GM12878 (cell line): ENCODE measurements at regions not wholly inside any gene's neighbourhood (a gene's known extent, or its start where the extent isn't known, plus 50 kb on each side); places are given as distances from the start of the nearest gene placed in this dataset.

Experiments used
- ATAC-seq: fragments of 200-7000 bp; cut with Tn5 transposase; 3 replicates; pipeline ENCODE4 v1.9.1; 2020; ENCODE audit warnings: mild to moderate bottlenecking, moderate library complexity
- BruUV-seq: library from RNA; stranded (reverse); fragments of 400-500 nt; replicated peaks from 2 replicates; lab custom pipeline; 2021; lab: Mats Ljungman, UMichigan
- CTCF ChIA-PET: fragments of 300-600 bp; sonication (Branson Sonifier 250); formaldehyde crosslinking; extraction: SDS; loops from one replicate; lab custom pipeline; 2021; ENCODE audit warnings: inconsistent platforms; lab: Yijun Ruan, JAX
- POLR2A ChIA-PET: fragments of 350-600 bp; formaldehyde crosslinking; extraction: SDS; loops from one replicate; lab custom pipeline; 2021; ENCODE audit warnings: inconsistent platforms; lab: Charles Lee
- RAD21 ChIA-PET: fragments of 300-600 bp; sonication (Branson Sonifier 250); formaldehyde crosslinking; loops from one replicate; lab custom pipeline; 2023; ENCODE audit warnings: antibody characterized with exemption; ENCODE audit not compliant: unreplicated experiment; lab: Charles Lee
- SMC1A ChIA-PET: fragments of 300-600 bp; sonication (Branson Sonifier 250); formaldehyde crosslinking; loops from one replicate; lab custom pipeline; 2023; ENCODE audit not compliant: unreplicated experiment, uncharacterized antibody; lab: Charles Lee
- DNase-seq: peaks from one replicate; pipeline ENCODE4 v3.0.0-alpha.2; 2011; ENCODE audit warnings: low read depth, low spot score
- FAIRE-seq: peaks from 3 replicates; lab custom pipeline; 2011; peaks lifted over from hg19 to GRCh38; lab: Jason Lieb, UNC
- H2AFZ ChIP-seq: 2 replicates; pipeline ENCODE4 v1.6.0; 2011; ENCODE audit warnings: low read depth, low read length, control low read depth; ENCODE audit not compliant: control insufficient read depth
- H3K27ac ChIP-seq: 2 replicates; pipeline ENCODE4 v1.5.1; 2011; ENCODE audit warnings: control low read depth; ENCODE audit not compliant: control insufficient read depth, insufficient read depth
- H3K27me3 ChIP-seq, 2 experiments: replicated peaks in 1 of 2; 2 replicates each; pipeline versions ENCODE4 v1.6.0 to v1.6.1; 2011; ENCODE audit warnings: low read length in 1 of 2; ENCODE audit not compliant: control insufficient read depth in 2 of 2, insufficient read depth in 2 of 2
- H3K36me3 ChIP-seq, 2 experiments: 2 replicates each; pipeline ENCODE4 v1.5.1; 2011; ENCODE audit warnings: low read length in 1 of 2; ENCODE audit not compliant: control insufficient read depth in 2 of 2, insufficient read depth in 2 of 2
- H3K4me1 ChIP-seq: 2 replicates; pipeline ENCODE4 v1.6.1; 2011; ENCODE audit warnings: mild to moderate bottlenecking, low read length, moderate library complexity, mixed read lengths; ENCODE audit not compliant: control insufficient read depth, insufficient read depth
- H3K4me2 ChIP-seq: 2 replicates; pipeline ENCODE4 v1.6.0; 2011; ENCODE audit warnings: control low read depth; ENCODE audit not compliant: control insufficient read depth, insufficient read depth
- H3K4me3 ChIP-seq: fragments of 200-600 bp; sonication (generic); 2 replicates; pipeline ENCODE4 v1.5.1; 2016
- H3K79me2 ChIP-seq: 2 replicates; pipeline ENCODE4 v1.6.0; 2011; ENCODE audit warnings: low read length; ENCODE audit not compliant: control insufficient read depth, insufficient read depth
- H3K9ac ChIP-seq: 2 replicates; pipeline ENCODE4 v1.8.0; 2011; ENCODE audit warnings: low read length, control low read depth, mixed read lengths; ENCODE audit not compliant: control insufficient read depth, insufficient read depth
- H3K9me3 ChIP-seq: replicated peaks from 3 replicates; pipeline ENCODE4 v1.5.1; 2011; ENCODE audit warnings: mild to moderate bottlenecking, low read length; ENCODE audit not compliant: control insufficient read depth, insufficient read depth
- H4K20me1 ChIP-seq: 2 replicates; pipeline ENCODE4 v1.6.0; 2011; ENCODE audit not compliant: control insufficient read depth, insufficient read depth
- WGBS: methylation state at CpG from one replicate; pipeline ENCODE4 v1.1.6; 2016; ENCODE audit warnings: low lambda C conversion rate; ENCODE audit not compliant: insufficient replicate concordance, insufficient coverage; ENCODE audit errors: missing lambda C conversion rate; 5-methylcytosine and 5-hydroxymethylcytosine counted together
- in situ Hi-C: fragments of 300-500 bp; cut with MboI; formaldehyde crosslinking; loops from 9 replicates; pipeline ENCODE4 v1.14.3; 2018; ENCODE audit warnings: mixed read lengths
- intact Hi-C: fragments of 100-400 bp; cut with micrococcal nuclease; formaldehyde crosslinking; loops from one replicate; pipeline ENCODE4 v1.14.2; 2022; ENCODE audit not compliant: unreplicated experiment
- TF ChIP-seq, protein P1 (sequence below): fragments of 450-650 bp; IDR thresholded peaks from 2 replicates; pipeline ENCODE4 v1.6.1; 2018; ENCODE audit warnings: borderline replicate concordance, mild to moderate bottlenecking; ENCODE audit not compliant: partially characterized antibody
- TF ChIP-seq, protein P2 (sequence below): fragments of 450-650 bp; conservative IDR thresholded peaks from 2 replicates; pipeline ENCODE4 v1.6.1; 2017; ENCODE audit warnings: mild to moderate bottlenecking, moderate library complexity
- TF ChIP-seq, protein P3 (sequence below): IDR thresholded peaks from 2 replicates; pipeline ENCODE4 v1.6.1; 2012; ENCODE audit warnings: mild to moderate bottlenecking, low read depth, low read length

GRCh38 chr22:34099278-34099677 is 179.0 kb upstream of the LARGE1 start (continued):
- TF ChIP-seq, protein P1, sequence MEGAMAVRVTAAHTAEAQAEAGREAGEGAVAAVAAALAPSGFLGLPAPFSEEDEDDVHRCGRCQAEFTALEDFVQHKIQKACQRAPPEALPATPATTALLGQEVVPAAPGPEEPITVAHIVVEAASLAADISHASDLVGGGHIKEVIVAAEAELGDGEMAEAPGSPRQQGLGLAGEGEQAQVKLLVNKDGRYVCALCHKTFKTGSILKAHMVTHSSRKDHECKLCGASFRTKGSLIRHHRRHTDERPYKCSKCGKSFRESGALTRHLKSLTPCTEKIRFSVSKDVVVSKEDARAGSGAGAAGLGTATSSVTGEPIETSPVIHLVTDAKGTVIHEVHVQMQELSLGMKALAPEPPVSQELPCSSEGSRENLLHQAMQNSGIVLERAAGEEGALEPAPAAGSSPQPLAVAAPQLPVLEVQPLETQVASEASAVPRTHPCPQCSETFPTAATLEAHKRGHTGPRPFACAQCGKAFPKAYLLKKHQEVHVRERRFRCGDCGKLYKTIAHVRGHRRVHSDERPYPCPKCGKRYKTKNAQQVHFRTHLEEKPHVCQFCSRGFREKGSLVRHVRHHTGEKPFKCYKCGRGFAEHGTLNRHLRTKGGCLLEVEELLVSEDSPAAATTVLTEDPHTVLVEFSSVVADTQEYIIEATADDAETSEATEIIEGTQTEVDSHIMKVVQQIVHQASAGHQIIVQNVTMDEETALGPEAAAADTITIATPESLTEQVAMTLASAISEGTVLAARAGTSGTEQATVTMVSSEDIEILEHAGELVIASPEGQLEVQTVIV, result no peak

DNA sequence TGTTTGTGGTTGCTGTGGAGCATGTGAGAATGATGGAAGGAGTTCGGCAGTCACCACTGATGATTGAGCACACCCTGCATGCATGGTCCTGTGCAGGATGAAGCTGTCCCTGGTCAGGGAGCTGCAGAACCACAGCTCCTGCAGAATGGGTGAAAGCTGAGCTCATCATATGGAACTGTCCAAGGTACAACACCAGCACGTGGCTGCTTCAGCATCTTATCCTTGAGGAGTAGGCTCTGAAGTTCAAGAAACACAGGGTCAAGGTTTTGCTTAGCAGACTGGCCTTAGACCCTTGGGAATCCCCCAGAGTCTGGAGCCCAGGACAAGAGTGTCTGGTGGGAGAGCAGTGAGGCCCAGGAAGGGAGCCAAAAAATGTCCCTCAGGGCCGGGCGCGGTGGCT is 182.4 kb upstream of the LARGE1 start:
- no TSS peak for BruUV-seq
- intact Hi-C loops, result no loop called here

More for the DNA sequence above, 182.4 kb upstream of the LARGE1 start:
- DNase-seq (no peak), FAIRE-seq (no peak), ATAC-seq (no peak)
- Histone ChIP-seq H3K27me3 (no peaks in the 10 kb centered on the region), H3K9ac (no peak overlapping the region), H2AFZ (no peak overlapping the region), H3K4me2 (no peak overlapping the region), H3K4me3 (no peak overlapping the region), H3K9me3 (no peaks in the 10 kb centered on the region), H3K4me1 (no peaks in the 10 kb centered on the region), H3K36me3 (no peaks in the 10 kb centered on the region), H3K27ac (no peak overlapping the region), H3K79me2 (no peaks in the 10 kb centered on the region), H4K20me1 (no peaks in the 10 kb centered on the region)
- ChIA-PET CTCF (no interaction called here), POLR2A (no interaction called here), SMC1A (no interaction called here), RAD21 (no interaction called here)
- TF ChIP-seq, protein P2, sequence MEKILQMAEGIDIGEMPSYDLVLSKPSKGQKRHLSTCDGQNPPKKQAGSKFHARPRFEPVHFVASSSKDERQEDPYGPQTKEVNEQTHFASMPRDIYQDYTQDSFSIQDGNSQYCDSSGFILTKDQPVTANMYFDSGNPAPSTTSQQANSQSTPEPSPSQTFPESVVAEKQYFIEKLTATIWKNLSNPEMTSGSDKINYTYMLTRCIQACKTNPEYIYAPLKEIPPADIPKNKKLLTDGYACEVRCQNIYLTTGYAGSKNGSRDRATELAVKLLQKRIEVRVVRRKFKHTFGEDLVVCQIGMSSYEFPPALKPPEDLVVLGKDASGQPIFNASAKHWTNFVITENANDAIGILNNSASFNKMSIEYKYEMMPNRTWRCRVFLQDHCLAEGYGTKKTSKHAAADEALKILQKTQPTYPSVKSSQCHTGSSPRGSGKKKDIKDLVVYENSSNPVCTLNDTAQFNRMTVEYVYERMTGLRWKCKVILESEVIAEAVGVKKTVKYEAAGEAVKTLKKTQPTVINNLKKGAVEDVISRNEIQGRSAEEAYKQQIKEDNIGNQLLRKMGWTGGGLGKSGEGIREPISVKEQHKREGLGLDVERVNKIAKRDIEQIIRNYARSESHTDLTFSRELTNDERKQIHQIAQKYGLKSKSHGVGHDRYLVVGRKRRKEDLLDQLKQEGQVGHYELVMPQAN, result no peak
- TF ChIP-seq, protein P3, sequence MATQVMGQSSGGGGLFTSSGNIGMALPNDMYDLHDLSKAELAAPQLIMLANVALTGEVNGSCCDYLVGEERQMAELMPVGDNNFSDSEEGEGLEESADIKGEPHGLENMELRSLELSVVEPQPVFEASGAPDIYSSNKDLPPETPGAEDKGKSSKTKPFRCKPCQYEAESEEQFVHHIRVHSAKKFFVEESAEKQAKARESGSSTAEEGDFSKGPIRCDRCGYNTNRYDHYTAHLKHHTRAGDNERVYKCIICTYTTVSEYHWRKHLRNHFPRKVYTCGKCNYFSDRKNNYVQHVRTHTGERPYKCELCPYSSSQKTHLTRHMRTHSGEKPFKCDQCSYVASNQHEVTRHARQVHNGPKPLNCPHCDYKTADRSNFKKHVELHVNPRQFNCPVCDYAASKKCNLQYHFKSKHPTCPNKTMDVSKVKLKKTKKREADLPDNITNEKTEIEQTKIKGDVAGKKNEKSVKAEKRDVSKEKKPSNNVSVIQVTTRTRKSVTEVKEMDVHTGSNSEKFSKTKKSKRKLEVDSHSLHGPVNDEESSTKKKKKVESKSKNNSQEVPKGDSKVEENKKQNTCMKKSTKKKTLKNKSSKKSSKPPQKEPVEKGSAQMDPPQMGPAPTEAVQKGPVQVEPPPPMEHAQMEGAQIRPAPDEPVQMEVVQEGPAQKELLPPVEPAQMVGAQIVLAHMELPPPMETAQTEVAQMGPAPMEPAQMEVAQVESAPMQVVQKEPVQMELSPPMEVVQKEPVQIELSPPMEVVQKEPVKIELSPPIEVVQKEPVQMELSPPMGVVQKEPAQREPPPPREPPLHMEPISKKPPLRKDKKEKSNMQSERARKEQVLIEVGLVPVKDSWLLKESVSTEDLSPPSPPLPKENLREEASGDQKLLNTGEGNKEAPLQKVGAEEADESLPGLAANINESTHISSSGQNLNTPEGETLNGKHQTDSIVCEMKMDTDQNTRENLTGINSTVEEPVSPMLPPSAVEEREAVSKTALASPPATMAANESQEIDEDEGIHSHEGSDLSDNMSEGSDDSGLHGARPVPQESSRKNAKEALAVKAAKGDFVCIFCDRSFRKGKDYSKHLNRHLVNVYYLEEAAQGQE, result peak; percentile 71; the same call in 1 of the 2 replicates
- in situ Hi-C loops, result no loop called here
- WGBS, result 47% methylated on average over 5 of the region's 5 CpGs
